ENCODE measurements at regions not wholly inside any gene's neighbourhood (a gene's known extent, or its start where the extent isn't known, plus 50 kb on each side); places are given as distances from the start of the nearest gene placed in this dataset.
"Not testable (repeated sequence)": the region's sequence is repeated elsewhere in the genome, so short reads cannot be mapped to it uniquely, and the experiment has no call there.

GRCh38 chr9:13001989-13002580, 227.3 kb downstream of the LURAP1L start:
- DNase-seq, result no peak

- no peak for DNase-seq
Observed at GRCh38 chr9:13002740-13003139, 227.9 kb downstream of the LURAP1L start.

- no peak for DNase-seq
Observed at GRCh38 chr9:13009871-13010270, 235.1 kb downstream of the LURAP1L start.

- DNase-seq, result no peak
Observed at GRCh38 chr9:13013991-13014883, 239.4 kb downstream of the LURAP1L start.

GRCh38 chr9:13017260-13017659, 242.4 kb downstream of the LURAP1L start:
- no peak for DNase-seq

GRCh38 chr9:13020146-13021040, 245.6 kb downstream of the LURAP1L start:
- no peak for DNase-seq

- DNase-seq, result no peak
Observed at GRCh38 chr9:13022756-13023155, 247.9 kb downstream of the LURAP1L start.

- DNase-seq, result peak in 1 of 2 experiments; percentile 12
Observed at GRCh38 chr9:13023498-13023897, 248.7 kb downstream of the LURAP1L start.

- no peak for DNase-seq
Observed at GRCh38 chr9:13026956-13027355, 252.1 kb downstream of the LURAP1L start.

- no peak for DNase-seq
Observed at GRCh38 chr9:13027879-13028278, 251.6 kb downstream of the MPDZ start.

GRCh38 chr9:13032585-13032984, 246.9 kb downstream of the MPDZ start:
- DNase-seq, result no peak

- DNase-seq, result peak; percentile 23 to 47
Observed at GRCh38 chr9:13033959-13034693, 245.4 kb downstream of the MPDZ start.

GRCh38 chr9:13034694-13035002, 244.8 kb downstream of the MPDZ start:
- peak in 1 of 2 experiments; percentile 0 for DNase-seq

GRCh38 chr9:13035822-13036221, 243.7 kb downstream of the MPDZ start:
- no peak for DNase-seq

GRCh38 chr9:13037808-13038207, 241.7 kb downstream of the MPDZ start:
- DNase-seq, result not testable (repeated sequence)

GRCh38 chr9:13047827-13048587, 231.5 kb downstream of the MPDZ start:
- no peak for DNase-seq

- DNase-seq, result no peak
Observed at GRCh38 chr9:13049223-13049622, 230.3 kb downstream of the MPDZ start.

- no peak for DNase-seq
Observed at GRCh38 chr9:13053504-13053903, 226.0 kb downstream of the MPDZ start.

GRCh38 chr9:13054389-13054788, 225.1 kb downstream of the MPDZ start:
- no peak for DNase-seq
